Neural crest cell (in vitro differentiated cells): ENCODE measurements at regions not wholly inside any gene's neighbourhood (a gene's known extent, or its start where the extent isn't known, plus 50 kb on each side); places are given as distances from the start of the nearest gene placed in this dataset.

ENCODE experiments used
- DNase-seq: peaks from one replicate; pipeline ENCODE4 v3.0.0; 2021; ENCODE audit warnings: low read depth, mixed read lengths, low spot score
- H3K27ac Mint-ChIP-seq: one replicate; pipeline ENCODE4 v1.8.0; 2021; ENCODE audit warnings: mild to moderate bottlenecking, mixed read lengths; ENCODE audit not compliant: unreplicated experiment
- H3K27me3 Mint-ChIP-seq: 2 replicates; pipeline ENCODE4 v1.8.0; 2021; ENCODE audit warnings: low read depth, mild to moderate bottlenecking, mixed read lengths
- H3K36me3 Mint-ChIP-seq: 2 replicates; pipeline ENCODE4 v1.8.0; 2021; ENCODE audit warnings: low read depth, mild to moderate bottlenecking, mixed read lengths
- H3K4me1 Mint-ChIP-seq: 2 replicates; pipeline ENCODE4 v1.8.0; 2021; ENCODE audit warnings: mixed read lengths
- H3K4me3 Mint-ChIP-seq: one replicate; pipeline ENCODE4 v1.8.0; 2021; ENCODE audit warnings: mild to moderate bottlenecking, mixed read lengths
- H3K9me3 Mint-ChIP-seq: 2 replicates; pipeline ENCODE4 v1.8.0; 2021; ENCODE audit warnings: mixed read lengths
- CTCF ChIP-seq: fragments of 200-600 bp; sonication (generic); conservative IDR thresholded peaks from 2 replicates; pipeline ENCODE4 v1.5.0; 2021; ENCODE audit warnings: antibody characterized with exemption, mild to moderate bottlenecking

GRCh38 chr3:106239195-106239697, 370.4 kb upstream of the CBLB start:
- no peak for TF ChIP-seq CTCF
- Mint-ChIP-seq H3K4me1 (no peaks in the 10 kb centered on the region), H3K9me3 (peaks cover 5% of the 10 kb centered on the region)

GRCh38 chr3:106241593-106241992, 372.8 kb upstream of the CBLB start:
- Mint-ChIP-seq H3K4me1 (no peaks in the 10 kb centered on the region), H3K4me3 (no peak overlapping the region), H3K9me3 (peaks cover 5% of the 10 kb centered on the region), H3K27me3 (no peaks in the 10 kb centered on the region), H3K36me3 (no peaks in the 10 kb centered on the region), H3K27ac (no peak overlapping the region)
- no peak for TF ChIP-seq CTCF
- DNase-seq, result no peak

More at GRCh38 chr3:106239195-106239697, 370.4 kb upstream of the CBLB start:
- H3K4me3 Mint-ChIP-seq, result no peak overlapping the region
- DNase-seq, result no peak
- H3K27me3 Mint-ChIP-seq, result no peaks in the 10 kb centered on the region
- no peak overlapping the region for H3K27ac Mint-ChIP-seq
- H3K36me3 Mint-ChIP-seq, result no peaks in the 10 kb centered on the region

GRCh38 chr3:106242781-106243180, 374.0 kb upstream of the CBLB start:
- Mint-ChIP-seq H3K9me3 (no peaks in the 10 kb centered on the region), H3K27ac (no peak overlapping the region), H3K36me3 (no peaks in the 10 kb centered on the region), H3K27me3 (no peaks in the 10 kb centered on the region), H3K4me3 (no peak overlapping the region), H3K4me1 (no peaks in the 10 kb centered on the region)
- TF ChIP-seq CTCF, result no peak
- DNase-seq, result no peak

- no peak for TF ChIP-seq CTCF
- Mint-ChIP-seq H3K27ac (no peak overlapping the region), H3K4me1 (no peaks in the 10 kb centered on the region), H3K36me3 (no peaks in the 10 kb centered on the region), H3K9me3 (peaks cover 3% of the 10 kb centered on the region), H3K27me3 (no peaks in the 10 kb centered on the region), H3K4me3 (no peak overlapping the region)
- no peak for DNase-seq
These were observed 376.6 kb upstream of the CBLB start for GRCh38 chr3:106245400-106245799.

GRCh38 chr3:106247902-106248684, 379.3 kb upstream of the CBLB start:
- Mint-ChIP-seq H3K36me3 (peaks cover 3% of the 10 kb centered on the region), H3K4me1 (no peaks in the 10 kb centered on the region), H3K27ac (no peak overlapping the region), H3K9me3 (peaks cover 10% of the 10 kb centered on the region), H3K4me3 (no peak overlapping the region), H3K27me3 (no peaks in the 10 kb centered on the region)
- no peak for TF ChIP-seq CTCF
- no peak for DNase-seq
